Ovary (tissue), 7 donors: ENCODE measurements at regions not wholly inside any gene's neighbourhood (a gene's known extent, or its start where the extent isn't known, plus 50 kb on each side); places are given as distances from the start of the nearest gene placed in this dataset.
"Not testable (repeated sequence)": the region's sequence is repeated elsewhere in the genome, so short reads cannot be mapped to it uniquely, and the experiment has no call there.

Experiments used
- DNase-seq, 5 donors: peaks; one replicate each; pipeline ENCODE4 v3.0.0-alpha.2; 2019 to 2020
- H3K27ac ChIP-seq, 2 donors: fragments of 200-600 bp; one replicate each; pipeline versions ENCODE4 v1.5.1 to v1.8.0; 2019 to 2022
- H3K27me3 ChIP-seq: fragments of 200-600 bp; one replicate; pipeline ENCODE4 v1.8.0; 2022
- H3K36me3 ChIP-seq: fragments of 200-600 bp; sonication (generic); one replicate; pipeline ENCODE4 v1.5.1; 2019
- H3K4me1 ChIP-seq: one replicate; pipeline ENCODE4 v1.8.1; 2013; ENCODE audit warnings: mild to moderate bottlenecking, moderate library complexity; ENCODE audit not compliant: insufficient read depth
- H3K4me3 ChIP-seq: fragments of 200-600 bp; sonication (generic); one replicate; pipeline ENCODE4 v1.5.1; 2017
- H3K9me3 ChIP-seq, 2 donors: fragments of 200-600 bp in 1 of 2; sonication (generic) in 1 of 2; one replicate each; pipeline versions ENCODE4 v1.5.1 to v1.8.1; 2013 to 2019; ENCODE audit warnings: mild to moderate bottlenecking in 1 of 2, moderate library complexity in 1 of 2
- CTCF ChIP-seq, 3 donors: fragments of 450-650 bp in 2 of 3; fragments of 200-600 bp in 1 of 3; IDR thresholded peaks; one replicate each; pipeline versions ENCODE4 v1.5.1 to v1.8.0; 2016 to 2022; ENCODE audit warnings: antibody characterized with exemption in 3 of 3, mild to moderate bottlenecking in 1 of 3
- EP300 ChIP-seq: sonication (generic); formaldehyde crosslinking; IDR thresholded peaks from one replicate; pipeline ENCODE4 v1.6.1; 2017; ENCODE audit warnings: antibody characterized with exemption
- POLR2A ChIP-seq: fragments of 450-650 bp; IDR thresholded peaks from one replicate; pipeline ENCODE4 v1.6.1; 2017; ENCODE audit warnings: antibody characterized with exemption, mild to moderate bottlenecking, moderate library complexity
- WGBS, 3 donors: extraction: QIAGEN DNeasy Blood & Tissue Kit in 1 of 3; methylation state at CpG; one replicate each; pipeline versions ENCODE4 v1.1.5 to v1.1.7; 2013 to 2017; 5-methylcytosine and 5-hydroxymethylcytosine counted together
- intact Hi-C, 4 donors: fragments of 100-400 bp; cut with DNase I; formaldehyde crosslinking; loops; one replicate each; pipeline versions ENCODE4 v1.11.0 to v1.15.1; 2022 to 2023
- donor health status: DM: no; HTN: no; CAD: no; lungs with moderate emphysema.
- donor health status: DM: no; HTN: no; CAD: no.
- donor health status: Bipolar disorder and iron deficiency.
- donor health status: DM: no; HTN: no; CAD: no.
- donor health status: DM: yes; HTN: yes; CAD: no.

- DNase-seq: no peak
- intact Hi-C loops: no loop called here
- 81 to 85% (median 82%) methylated on average over 5 of the region's 5 CpGs for WGBS, 3 donors
- no peaks in the 10 kb centered on the region for H3K4me1 ChIP-seq
- no peak overlapping the region for H3K27ac ChIP-seq
- no peak for TF ChIP-seq POLR2A
- no peak for TF ChIP-seq CTCF (IDR thresholded peaks at IDR 0.05)
- TF ChIP-seq EP300: no peak
- H3K9me3 ChIP-seq: no peaks in the 10 kb centered on the region
- H3K4me3 ChIP-seq: no peak overlapping the region
- no peaks in the 10 kb centered on the region for H3K27me3 ChIP-seq
- no peaks in the 10 kb centered on the region for H3K36me3 ChIP-seq
Observed at GRCh38 chr4:178003098-178003657, 560.9 kb upstream of the AGA start.

GRCh38 chr4:178010596-178010995, 568.4 kb upstream of the AGA start:
- H3K36me3 ChIP-seq: no peaks in the 10 kb centered on the region
- H3K4me3 ChIP-seq: no peak overlapping the region
- H3K4me1 ChIP-seq: no peaks in the 10 kb centered on the region
- intact Hi-C loops: no loop called here
- H3K9me3 ChIP-seq: no peaks in the 10 kb centered on the region
- no peak for DNase-seq
- no peaks in the 10 kb centered on the region for H3K27me3 ChIP-seq
- H3K27ac ChIP-seq: no peak overlapping the region
- TF ChIP-seq EP300: no peak
- TF ChIP-seq POLR2A: no peak
- no peak for TF ChIP-seq CTCF (IDR thresholded peaks at IDR 0.05)
- WGBS, 3 donors: 75 to 79% (median 78%) methylated on average over 3 of the region's 3 CpGs

- intact Hi-C loops, H3K27ac ChIP-seq, DNase-seq, H3K4me3 ChIP-seq, H3K4me1 ChIP-seq, H3K27me3 ChIP-seq, H3K36me3 ChIP-seq, H3K9me3 ChIP-seq: not testable (repeated sequence)
- WGBS, 3 donors: 92 to 98% (median 95%) methylated on average over 26 to 27 of the region's 27 CpGs
Observed at GRCh38 chr4:178015046-178015445, 572.8 kb upstream of the AGA start.

GRCh38 chr4:178026999-178027398, 584.8 kb upstream of the AGA start:
- Histone ChIP-seq H3K9me3 (no peaks in the 10 kb centered on the region), H3K27ac (no peak overlapping the region), H3K4me3 (no peak overlapping the region), H3K4me1 (no peaks in the 10 kb centered on the region), H3K36me3 (no peaks in the 10 kb centered on the region), H3K27me3 (no peaks in the 10 kb centered on the region)
- WGBS, 3 donors: 23 to 31% (median 30%) methylated on average over 3 of the region's 3 CpGs
- intact Hi-C loops: loop anchor here in 1 of 4 donors (5.0 kb wide), 1 partner anchor 220 kb away; no protein-coding TSS in a partner anchor
- TF ChIP-seq POLR2A (no peak), CTCF (IDR thresholded peaks at IDR 0.05) (no peak), EP300 (no peak)
- no peak for DNase-seq

- H3K4me3 ChIP-seq: no peak overlapping the region
- no peaks in the 10 kb centered on the region for H3K4me1 ChIP-seq
- no peaks in the 10 kb centered on the region for H3K27me3 ChIP-seq
- no peaks in the 10 kb centered on the region for H3K36me3 ChIP-seq
- WGBS, 3 donors: 69 to 78% (median 75%) methylated on average over 3 of the region's 3 CpGs
- TF ChIP-seq EP300 (no peak), CTCF (IDR thresholded peaks at IDR 0.05) (no peak), POLR2A (no peak)
- no peak overlapping the region for H3K27ac ChIP-seq
- no peak for DNase-seq
- no peaks in the 10 kb centered on the region for H3K9me3 ChIP-seq
- intact Hi-C loops: loop anchor here in 1 of 4 donors (5.0 kb wide), 1 partner anchor 220 kb away; no protein-coding TSS in a partner anchor
Observed at GRCh38 chr4:178027796-178028195, 585.6 kb upstream of the AGA start.
